BLaER1 treated with 17β-estradiol and CSF1 and Interleukin-3, amounts not matched to agents 10 nM and 100 nM (cell line): ENCODE measurements at regions not wholly inside any gene's neighbourhood (a gene's known extent, or its start where the extent isn't known, plus 50 kb on each side); places are given as distances from the start of the nearest gene placed in this dataset.

Experiments used
- H3K27ac ChIP-seq, 11 experiments: shearing (Covaris generic); formaldehyde crosslinking; 2 replicates each; pipeline ENCODE4 v1.8.1; 2022
- H3K27me3 ChIP-seq, 11 experiments: shearing (Covaris generic); formaldehyde crosslinking; 2 replicates each; pipeline ENCODE4 v1.8.1; 2022
- H3K36me3 ChIP-seq, 11 experiments: shearing (Covaris generic); formaldehyde crosslinking; 2 replicates each; pipeline ENCODE4 v1.8.1; 2022
- H3K4me1 ChIP-seq, 10 experiments: shearing (Covaris generic); formaldehyde crosslinking; 2 replicates each; pipeline ENCODE4 v1.8.1; 2022
- H3K4me2 ChIP-seq, 11 experiments: shearing (Covaris generic); formaldehyde crosslinking; 2 replicates each; pipeline ENCODE4 v1.8.1; 2022
- H3K4me3 ChIP-seq, 10 experiments: shearing (Covaris generic); formaldehyde crosslinking; 2 replicates each; pipeline ENCODE4 v1.8.1; 2022
- H3K9ac ChIP-seq, 11 experiments: shearing (Covaris generic); formaldehyde crosslinking; 2 replicates each; pipeline ENCODE4 v1.8.1; 2022
- H3K9me3 ChIP-seq, 11 experiments: shearing (Covaris generic); formaldehyde crosslinking; replicated peaks in 1 of 11; 2 replicates each; pipeline ENCODE4 v1.8.1; 2022
- H4K20me1 ChIP-seq, 11 experiments: shearing (Covaris generic); formaldehyde crosslinking; 2 replicates each; pipeline ENCODE4 v1.8.1; 2022
- Cebpa-rat ChIP-seq, 11 experiments: shearing (Covaris generic); IDR thresholded peaks; 2 replicates each; pipeline ENCODE4 v1.8.1; 2022

DNA sequence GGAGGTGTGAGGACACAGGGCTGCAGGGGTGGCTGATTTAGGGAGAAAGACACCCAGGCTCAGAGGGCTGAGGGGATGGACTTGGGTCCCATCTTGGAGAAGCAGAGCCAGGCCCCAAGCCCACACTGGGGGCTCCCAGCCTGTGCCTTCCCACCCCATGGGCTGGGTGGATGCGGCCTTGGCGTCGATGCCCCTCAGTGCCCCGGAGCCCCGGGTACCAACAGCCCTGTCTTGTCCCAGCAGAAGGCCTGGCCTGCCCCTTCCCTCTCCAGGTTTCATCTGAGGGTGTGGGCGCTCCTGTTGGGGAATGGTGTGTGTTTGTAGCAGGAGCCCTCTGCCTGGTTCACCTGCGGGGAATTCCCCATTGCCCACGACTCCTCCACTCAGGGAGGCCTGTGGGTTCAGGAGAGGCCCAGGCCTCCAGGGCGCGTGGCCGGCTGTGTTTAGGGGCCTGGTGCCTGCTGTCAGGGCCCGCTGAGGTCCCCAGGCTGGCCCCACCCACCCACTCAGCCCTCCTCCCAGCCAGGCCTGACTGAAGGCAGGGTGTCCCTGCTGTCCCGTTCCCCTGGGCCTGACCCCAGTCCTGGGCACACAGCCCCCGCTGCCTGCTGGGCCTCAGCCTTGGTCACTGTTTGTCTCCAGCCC lies 51.1 kb upstream of the BEGAIN start:
- no peak for TF ChIP-seq Cebpa-rat (IDR thresholded peaks at IDR 0.05)
- Histone ChIP-seq H3K4me3 (no peak overlapping the region), H3K9me3 (no peaks in the 10 kb centered on the region), H4K20me1 (0 out of 22 replicates have a peak, but pooled peaks cover 0 to 13% (median 0%) of the 10 kb centered on the region in 11 experiments), H3K4me2 (peak overlapping the region in 7 of 11 experiments; percentile 70 to 93 (median 85); a peak in 10 of 22 replicates), H3K36me3 (no peaks in the 10 kb centered on the region), H3K9ac (peak overlapping the region in 5 of 11 experiments; percentile 25 to 70 (median 56); a peak in 4 of 22 replicates), H3K27ac (peak overlapping the region in 7 of 11 experiments; percentile 69 to 81 (median 75); a peak in 11 of 22 replicates), H3K27me3 (peaks cover 0 to 10% (median 0%) of the 10 kb centered on the region in 11 experiments; a peak in 2 of 22 replicates), H3K4me1 (peaks cover 22 to 46% (median 36%) of the 10 kb centered on the region in 10 experiments)

DNA sequence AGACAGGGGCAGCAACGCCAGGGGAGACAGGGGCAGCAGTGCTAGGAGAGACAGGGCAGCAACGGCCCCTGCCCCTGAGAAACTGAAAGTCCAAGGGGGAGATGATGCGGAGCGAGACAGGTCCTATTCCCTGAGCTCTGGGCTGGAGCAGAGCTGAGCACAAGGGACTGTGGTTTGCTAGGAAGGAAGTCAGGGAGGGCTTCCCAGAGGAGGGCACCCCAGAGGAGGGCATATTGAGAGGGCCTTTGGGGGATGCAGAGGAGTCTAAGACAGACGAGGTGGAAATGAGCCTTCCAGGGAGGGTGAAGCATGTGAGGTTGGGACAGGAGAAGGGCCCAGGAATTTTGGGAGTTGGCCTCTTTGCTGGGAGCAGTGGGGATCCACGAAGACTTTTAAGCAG lies 52.1 kb upstream of the BEGAIN start:
- Histone ChIP-seq H4K20me1 (0 out of 22 replicates have a peak, but pooled peaks cover 0 to 10% (median 0%) of the 10 kb centered on the region in 11 experiments), H3K9ac (peak overlapping the region in 8 of 11 experiments; percentile 4 to 70 (median 56); a peak in 11 of 22 replicates), H3K4me2 (peak overlapping the region; percentile 6 to 93 (median 85); a peak in 21 of 22 replicates), H3K4me1 (peaks cover 22 to 48% (median 39%) of the 10 kb centered on the region in 10 experiments), H3K4me3 (no peak overlapping the region), H3K9me3 (no peaks in the 10 kb centered on the region), H3K36me3 (no peaks in the 10 kb centered on the region), H3K27ac (peak overlapping the region in 8 of 11 experiments; percentile 36 to 81 (median 74); a peak in 16 of 22 replicates), H3K27me3 (peaks cover 0 to 10% (median 0%) of the 10 kb centered on the region in 11 experiments; a peak in 2 of 22 replicates)
- no peak for TF ChIP-seq Cebpa-rat (IDR thresholded peaks at IDR 0.05)

GRCh38 chr14:100640471-100641273 lies 53.5 kb upstream of the BEGAIN start:
- peak overlapping the region in 9 of 11 experiments; percentile 53 to 81 (median 74); a peak in 17 of 22 replicates for H3K27ac ChIP-seq
- no peak for TF ChIP-seq Cebpa-rat (IDR thresholded peaks at IDR 0.05)
- H3K4me1 ChIP-seq, result peaks cover 36 to 61% (median 53%) of the 10 kb centered on the region in 10 experiments
- H3K4me3 ChIP-seq, result no peak overlapping the region
- H3K9me3 ChIP-seq, result no peaks in the 10 kb centered on the region
- H3K36me3 ChIP-seq, result no peaks in the 10 kb centered on the region
- 0 out of 22 replicates have a peak, but pooled peaks cover 0 to 9% (median 0%) of the 10 kb centered on the region in 11 experiments for H4K20me1 ChIP-seq
- H3K27me3 ChIP-seq, result peaks cover 0 to 10% (median 0%) of the 10 kb centered on the region in 11 experiments; a peak in 2 of 22 replicates
- peak overlapping the region in 9 of 11 experiments; percentile 8 to 70 (median 55); a peak in 16 of 22 replicates for H3K9ac ChIP-seq
- H3K4me2 ChIP-seq, result peak overlapping the region; percentile 52 to 93 (median 85)

GRCh38 chr14:100641274-100641860 lies 54.1 kb upstream of the BEGAIN start:
- Histone ChIP-seq H3K36me3 (no peaks in the 10 kb centered on the region), H3K9me3 (no peaks in the 10 kb centered on the region), H3K9ac (peak overlapping the region in 8 of 11 experiments; percentile 30 to 70 (median 52); a peak in 14 of 22 replicates), H4K20me1 (0 out of 22 replicates have a peak, but pooled peaks cover 0 to 9% (median 0%) of the 10 kb centered on the region in 11 experiments), H3K4me3 (no peak overlapping the region), H3K27ac (peak overlapping the region in 9 of 11 experiments; percentile 16 to 81 (median 74); a peak in 16 of 22 replicates), H3K4me1 (peaks cover 36 to 65% (median 54%) of the 10 kb centered on the region in 10 experiments), H3K27me3 (peaks cover 0 to 10% (median 0%) of the 10 kb centered on the region in 11 experiments; a peak in 2 of 22 replicates), H3K4me2 (peak overlapping the region; percentile 52 to 93 (median 85); a peak in 21 of 22 replicates)
- no peak for TF ChIP-seq Cebpa-rat (IDR thresholded peaks at IDR 0.05)

DNA sequence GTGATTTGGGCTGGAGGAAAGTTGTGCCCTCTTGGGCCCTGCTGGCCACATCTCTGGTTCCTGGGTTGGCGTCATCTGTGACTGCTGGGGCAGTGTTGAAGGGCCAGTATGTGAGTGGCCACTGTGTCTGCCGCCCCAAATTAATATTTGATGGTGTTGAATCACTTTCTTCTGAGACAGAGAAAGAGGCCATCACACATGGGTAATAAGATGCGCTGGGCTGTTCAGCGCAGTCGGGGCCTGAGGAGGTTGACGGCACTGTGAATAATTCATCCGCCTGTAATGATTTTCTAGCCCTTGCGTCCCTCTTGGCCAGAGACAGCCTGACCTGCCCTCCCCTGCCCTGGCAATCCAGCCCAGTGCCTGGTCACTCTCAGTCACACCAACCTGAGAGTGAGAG lies 56.2 kb upstream of the BEGAIN start:
- H3K27ac ChIP-seq, result peak overlapping the region in 1 of 11 experiments; percentile 28; a peak in 2 of 22 replicates
- no peak overlapping the region for H3K4me3 ChIP-seq
- H3K9me3 ChIP-seq, result no peaks in the 10 kb centered on the region
- 0 out of 22 replicates have a peak, but pooled peaks cover 0 to 9% (median 0%) of the 10 kb centered on the region in 11 experiments for H4K20me1 ChIP-seq
- no peak overlapping the region for H3K9ac ChIP-seq
- H3K36me3 ChIP-seq, result no peaks in the 10 kb centered on the region
- TF ChIP-seq Cebpa-rat (IDR thresholded peaks at IDR 0.05), result no peak
- H3K4me1 ChIP-seq, result peaks cover 36 to 58% (median 52%) of the 10 kb centered on the region in 10 experiments
- H3K4me2 ChIP-seq, result no peak overlapping the region
- H3K27me3 ChIP-seq, result peaks cover 0 to 10% (median 0%) of the 10 kb centered on the region in 11 experiments; a peak in 2 of 22 replicates

DNA sequence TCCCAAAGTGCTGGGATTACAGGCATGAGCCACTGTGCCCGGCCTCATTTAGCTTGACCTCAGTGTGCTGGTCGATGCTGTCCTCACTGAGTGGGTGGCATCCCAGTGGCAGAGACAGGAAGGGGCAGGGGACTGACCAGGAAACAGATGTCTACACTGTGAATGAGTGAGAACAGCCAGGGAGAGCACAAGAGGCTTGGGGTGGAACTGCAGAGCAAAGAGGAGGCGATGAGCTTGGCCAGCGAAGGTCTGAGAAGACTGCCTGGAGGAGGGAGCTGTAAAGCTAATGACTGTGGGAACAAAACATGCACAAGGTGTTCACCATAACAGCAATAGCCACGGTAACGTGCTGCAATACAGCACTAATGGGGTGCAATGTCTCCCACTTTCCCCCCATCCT lies 57.2 kb upstream of the BEGAIN start:
- H3K4me1 ChIP-seq, result peaks cover 34 to 48% (median 43%) of the 10 kb centered on the region in 10 experiments
- no peaks in the 10 kb centered on the region for H3K9me3 ChIP-seq
- H4K20me1 ChIP-seq, result 0 out of 22 replicates have a peak, but pooled peaks cover 0 to 9% (median 0%) of the 10 kb centered on the region in 11 experiments
- H3K36me3 ChIP-seq, result no peaks in the 10 kb centered on the region
- H3K4me3 ChIP-seq, result no peak overlapping the region
- H3K27me3 ChIP-seq, result peaks cover 0 to 10% (median 0%) of the 10 kb centered on the region in 11 experiments; a peak in 2 of 22 replicates
- peak overlapping the region; percentile 64 to 90 (median 81) for H3K4me2 ChIP-seq
- no peak for TF ChIP-seq Cebpa-rat (IDR thresholded peaks at IDR 0.05)
- H3K27ac ChIP-seq, result 0 out of 22 replicates have a peak overlapping the region, but pooled peaks of 1 of the 11 experiments have one; percentile 12
- H3K9ac ChIP-seq, result peak overlapping the region in 1 of 11 experiments; percentile 17; a peak in 1 of 22 replicates

GRCh38 chr14:100644784-100645183 lies 57.6 kb upstream of the BEGAIN start:
- Histone ChIP-seq H3K4me3 (no peak overlapping the region), H4K20me1 (0 out of 22 replicates have a peak, but pooled peaks cover 0 to 5% (median 0%) of the 10 kb centered on the region in 11 experiments), H3K9me3 (no peaks in the 10 kb centered on the region), H3K27me3 (peaks cover 0 to 10% (median 0%) of the 10 kb centered on the region in 11 experiments; a peak in 2 of 22 replicates), H3K4me2 (peak overlapping the region; percentile 64 to 90 (median 81)), H3K27ac (peak overlapping the region in 5 of 11 experiments; percentile 12 to 51 (median 40); a peak in 5 of 22 replicates), H3K9ac (peak overlapping the region in 2 of 11 experiments; percentile 17 to 51; a peak in 2 of 22 replicates), H3K36me3 (no peaks in the 10 kb centered on the region), H3K4me1 (peaks cover 30 to 44% (median 39%) of the 10 kb centered on the region in 10 experiments)
- TF ChIP-seq Cebpa-rat (IDR thresholded peaks at IDR 0.05), result no peak
